Stimulated activated CD8-positive, alpha-beta memory T cell treated with anti-CD3 and anti-CD28 coated beads, Interleukin-7, amount 100 ng/mL, for 1 hour (primary cell): ENCODE measurements at regions not wholly inside any gene's neighbourhood (a gene's known extent, or its start where the extent isn't known, plus 50 kb on each side); places are given as distances from the start of the nearest gene placed in this dataset.
"Not testable (repeated sequence)": the region's sequence is repeated elsewhere in the genome, so short reads cannot be mapped to it uniquely, and the experiment has no call there.

ENCODE experiments used
- DNase-seq, 2 donors: peaks; one replicate each; pipeline ENCODE4 v3.0.0-alpha.2; 2020; ENCODE audit warnings: low read depth in 2 of 2

DNA sequence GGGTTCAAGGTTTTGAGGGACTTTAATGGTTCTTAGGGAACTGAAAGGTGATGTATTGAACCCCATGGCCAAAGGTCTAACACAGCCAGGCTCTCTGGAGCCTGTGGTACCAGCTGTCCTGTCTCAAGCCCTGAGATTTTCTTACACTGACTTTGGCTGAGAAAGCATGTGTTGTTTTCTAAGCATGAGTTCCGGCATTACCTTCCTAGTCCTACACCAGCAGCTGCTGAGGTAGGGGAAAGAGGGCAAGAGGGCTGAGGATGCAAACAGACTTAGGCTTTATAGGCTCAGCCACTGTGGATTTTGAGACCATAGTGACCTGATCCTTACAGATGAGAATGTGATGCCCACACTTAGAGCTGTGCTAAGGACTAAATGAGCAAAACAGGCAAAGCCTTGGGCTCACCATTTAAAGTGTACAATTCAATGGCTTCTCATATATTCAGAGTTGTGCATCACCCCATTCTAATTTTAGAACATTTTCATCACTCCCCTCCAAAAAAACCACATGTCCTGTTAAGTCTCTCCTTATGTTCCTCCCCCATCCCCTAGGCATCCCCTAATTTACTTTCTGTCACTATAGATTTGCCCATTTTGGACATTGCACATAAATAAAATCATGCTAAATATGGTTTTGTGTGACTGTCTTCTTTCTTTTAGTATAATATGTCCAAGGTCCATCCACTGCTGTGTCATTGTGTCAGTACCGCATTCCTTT, 99.7 kb upstream of the OTOS start:
- no peak for DNase-seq

DNA sequence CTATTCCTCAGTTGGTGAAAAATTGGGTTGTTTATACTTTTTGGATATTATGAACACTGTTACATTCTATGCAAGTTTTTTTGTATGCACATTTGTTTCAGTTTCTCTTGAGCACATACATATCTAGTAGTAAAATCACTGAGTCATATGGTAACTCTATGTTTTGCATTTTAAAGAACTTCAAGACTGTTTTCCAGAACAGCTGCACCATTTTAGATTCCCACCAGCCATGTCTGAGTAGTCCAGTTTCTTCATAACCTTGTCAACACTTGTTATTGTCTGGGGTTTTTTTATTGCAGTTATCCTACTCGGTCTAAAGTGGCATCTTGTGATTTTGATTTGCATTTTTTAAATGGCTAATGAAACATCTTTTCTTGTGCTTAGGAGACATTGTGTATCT, 100.3 kb upstream of the OTOS start:
- DNase-seq: no peak

DNA sequence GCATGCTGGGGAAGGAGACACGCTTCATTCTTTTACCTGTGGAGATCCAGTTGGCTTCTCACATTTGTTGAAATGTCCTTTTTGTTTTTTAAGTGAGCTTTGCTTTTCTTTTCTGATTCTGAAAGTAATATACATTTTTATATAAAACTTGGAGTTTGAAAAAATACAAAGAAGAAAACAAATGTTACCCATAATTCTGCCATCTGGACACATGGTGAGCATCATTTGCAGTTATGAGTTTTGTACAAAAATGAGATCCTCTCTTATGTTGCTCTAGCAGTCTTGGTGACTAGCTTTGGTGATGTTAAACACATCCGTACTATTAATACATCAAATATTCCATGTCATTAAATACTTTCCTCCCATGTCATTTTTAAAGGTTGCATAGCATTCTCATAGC, 101.1 kb upstream of the OTOS start:
- no peak for DNase-seq

DNA sequence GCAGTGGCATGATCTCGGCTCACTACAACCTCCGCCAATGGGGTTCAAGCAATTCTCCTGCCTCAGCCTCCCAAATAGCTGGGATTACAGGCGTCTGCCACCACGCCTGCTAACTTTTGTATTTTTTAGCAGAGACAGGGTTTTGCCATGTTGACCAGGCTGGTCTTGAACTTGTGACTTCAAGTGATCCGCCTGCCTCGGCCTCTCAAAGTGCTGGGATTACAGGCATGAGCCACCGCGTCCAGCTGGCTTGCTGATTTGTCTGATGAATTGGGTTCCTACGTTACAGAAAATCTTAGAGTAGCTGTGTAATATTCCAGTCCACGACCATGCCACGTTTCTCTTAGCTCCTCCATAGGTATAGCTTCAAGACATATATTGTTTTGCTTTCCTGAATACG, 102.6 kb upstream of the OTOS start:
- DNase-seq: not testable (repeated sequence)

DNA sequence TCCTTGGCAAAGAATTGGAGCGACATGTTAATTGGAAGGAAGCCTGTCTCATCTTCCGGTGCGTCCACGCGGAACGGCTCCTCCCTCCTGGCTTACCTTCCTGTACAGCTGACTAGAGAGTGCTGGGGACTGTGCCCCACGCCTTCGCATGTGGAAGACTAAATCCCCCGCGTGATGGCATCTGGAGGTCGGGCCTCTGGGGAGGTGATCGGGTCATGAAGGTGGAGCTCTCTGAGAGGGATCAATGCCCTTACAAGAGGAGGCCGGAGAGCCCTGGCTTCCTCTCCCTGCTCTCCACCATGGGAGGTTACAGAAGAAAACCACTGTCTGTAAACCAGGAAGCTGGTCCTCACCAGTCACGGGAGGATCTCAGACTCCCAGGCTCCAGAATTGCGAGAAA, 104.1 kb upstream of the OTOS start:
- DNase-seq: no peak

DNA sequence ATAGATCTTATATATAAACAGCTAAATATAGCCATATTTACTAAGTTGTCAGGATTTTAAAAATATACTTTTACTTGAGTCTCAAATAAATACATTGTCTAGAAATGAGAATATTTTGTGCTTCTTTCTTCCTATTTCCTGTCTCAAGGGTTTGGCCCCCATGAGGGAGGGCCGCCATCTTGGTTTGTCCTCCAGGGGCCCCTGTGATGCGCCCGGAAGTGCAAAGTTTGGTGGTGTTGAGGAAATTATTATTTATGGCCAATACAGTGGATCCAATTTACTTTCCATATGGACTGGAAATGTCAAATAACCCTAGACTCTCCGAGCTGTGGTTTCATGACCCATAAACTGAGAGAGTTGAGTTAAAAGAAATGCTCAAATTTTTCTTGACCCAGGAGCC, 104.7 kb upstream of the OTOS start:
- no peak for DNase-seq

DNA sequence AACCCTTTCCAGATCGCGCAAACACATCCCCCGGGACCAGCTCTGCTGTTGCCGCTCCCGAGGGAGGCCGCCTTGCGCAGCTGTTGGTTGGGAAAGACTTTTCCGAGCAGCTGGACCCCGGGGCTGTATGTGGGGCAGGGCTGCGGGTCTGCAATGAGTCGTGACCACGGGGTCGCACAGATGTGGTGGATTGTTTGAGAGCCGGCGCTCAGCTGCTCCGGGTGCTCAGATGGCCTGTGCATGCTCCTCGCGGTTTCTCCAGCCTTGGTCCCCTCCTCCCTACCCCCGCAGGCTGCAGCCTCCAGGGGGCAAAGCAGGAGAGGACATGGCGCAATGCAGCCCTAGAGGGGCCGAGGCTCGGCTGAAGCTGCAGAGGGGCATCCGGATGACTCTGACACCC, 105.2 kb upstream of the OTOS start:
- no peak for DNase-seq

DNA sequence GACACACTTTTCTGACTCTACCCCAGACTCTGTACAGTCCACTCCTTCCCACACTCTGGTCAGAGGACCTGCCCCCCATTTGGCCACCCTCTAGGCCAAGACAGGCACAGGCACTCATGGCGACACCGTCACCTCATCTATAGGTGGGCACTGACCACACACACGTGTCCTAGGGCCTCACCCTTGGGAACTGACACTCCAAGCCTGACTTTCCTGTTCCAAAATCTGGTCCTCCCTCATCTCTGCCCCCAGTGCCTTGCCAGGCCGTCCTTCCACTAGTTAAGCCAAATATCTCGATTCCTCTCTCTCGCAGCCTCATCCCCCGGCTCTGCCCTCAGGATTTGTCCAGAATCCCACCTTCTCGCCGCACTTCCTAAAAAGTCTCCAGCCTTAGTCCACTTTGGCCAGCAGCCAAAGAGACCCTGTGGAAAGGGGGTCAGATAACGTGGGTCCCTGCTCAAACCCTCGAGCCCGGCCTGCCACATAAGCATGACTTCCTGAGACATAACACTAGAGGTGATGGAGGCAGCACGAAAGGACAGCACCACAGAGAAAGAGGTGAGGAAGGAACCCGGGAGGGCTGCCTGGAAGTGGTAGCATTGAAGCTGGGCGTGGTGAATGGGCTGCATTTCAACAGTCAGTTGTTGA, 105.8 kb upstream of the OTOS start:
- no peak for DNase-seq

DNA sequence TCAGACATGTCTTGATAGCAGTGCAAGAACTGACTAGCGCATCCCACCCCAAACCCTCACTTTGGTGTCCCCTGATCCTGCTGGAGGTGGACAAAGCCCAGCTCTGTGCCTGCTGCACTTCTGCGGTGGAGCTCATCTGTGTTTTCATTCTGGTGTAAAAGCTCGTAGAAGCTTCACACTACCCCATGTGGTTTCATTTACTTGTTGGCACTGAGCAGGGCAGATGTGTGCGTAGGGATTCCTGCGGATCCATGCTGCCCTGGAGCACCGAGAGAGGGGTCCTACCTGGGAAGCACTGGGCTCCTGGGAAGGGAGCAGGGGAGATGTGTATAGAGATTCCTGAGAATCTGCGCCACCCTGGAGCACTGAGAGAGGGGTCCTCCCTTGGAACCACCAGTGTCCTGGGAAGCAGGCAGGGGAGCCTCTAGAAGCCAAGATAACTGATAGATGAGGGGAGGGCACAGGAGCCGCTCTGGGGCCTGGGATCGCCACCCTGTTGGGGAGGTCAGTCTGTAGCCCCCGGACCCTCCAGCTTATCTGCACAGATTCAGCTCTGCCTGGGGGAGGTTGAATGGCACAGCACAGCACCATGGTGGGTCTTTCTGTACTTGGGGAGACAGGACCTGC, 106.9 kb upstream of the OTOS start:
- DNase-seq: no peak

DNA sequence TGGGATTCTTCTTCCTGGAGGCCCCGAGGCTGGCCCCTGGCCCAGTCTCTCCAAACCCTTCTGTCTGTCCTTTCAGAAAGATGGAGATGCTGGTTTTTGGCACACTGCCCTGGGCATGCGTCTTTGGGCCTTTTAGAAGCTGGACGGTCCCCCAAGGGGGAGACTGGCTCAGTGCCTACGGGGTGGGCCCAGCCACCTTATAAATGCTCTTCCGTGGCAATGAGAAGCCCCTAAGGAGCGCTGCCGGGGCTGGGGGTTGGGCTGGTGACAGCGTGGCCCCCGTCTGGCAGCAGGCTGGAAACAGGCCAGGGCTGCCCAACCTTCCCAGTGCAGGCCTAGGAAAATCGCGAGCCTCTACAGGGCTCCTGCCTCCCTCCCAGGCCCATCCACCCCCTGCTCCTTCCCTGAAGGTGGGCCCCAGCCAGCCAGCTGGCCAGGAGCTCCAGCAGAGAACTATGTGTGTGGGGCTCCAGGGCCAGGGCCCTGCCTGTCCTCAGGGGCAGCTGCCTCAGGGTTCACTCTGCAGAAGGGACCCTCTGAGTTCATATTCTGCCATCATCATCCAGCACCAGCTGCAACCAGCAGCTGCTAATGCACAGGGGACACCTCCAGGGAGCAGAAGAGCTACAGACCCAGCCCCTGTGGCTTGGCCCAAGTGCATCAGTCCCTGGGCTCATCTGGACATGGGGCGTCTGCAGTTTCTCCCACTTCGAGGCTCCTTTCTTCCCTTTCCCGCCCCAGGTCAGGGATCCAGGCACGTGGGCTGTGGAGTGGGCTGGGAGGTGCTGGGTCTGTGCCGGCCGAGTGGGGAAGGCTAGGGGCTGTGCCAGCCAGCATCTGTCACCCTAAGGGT, 107.6 kb upstream of the OTOS start:
- DNase-seq: no peak

DNA sequence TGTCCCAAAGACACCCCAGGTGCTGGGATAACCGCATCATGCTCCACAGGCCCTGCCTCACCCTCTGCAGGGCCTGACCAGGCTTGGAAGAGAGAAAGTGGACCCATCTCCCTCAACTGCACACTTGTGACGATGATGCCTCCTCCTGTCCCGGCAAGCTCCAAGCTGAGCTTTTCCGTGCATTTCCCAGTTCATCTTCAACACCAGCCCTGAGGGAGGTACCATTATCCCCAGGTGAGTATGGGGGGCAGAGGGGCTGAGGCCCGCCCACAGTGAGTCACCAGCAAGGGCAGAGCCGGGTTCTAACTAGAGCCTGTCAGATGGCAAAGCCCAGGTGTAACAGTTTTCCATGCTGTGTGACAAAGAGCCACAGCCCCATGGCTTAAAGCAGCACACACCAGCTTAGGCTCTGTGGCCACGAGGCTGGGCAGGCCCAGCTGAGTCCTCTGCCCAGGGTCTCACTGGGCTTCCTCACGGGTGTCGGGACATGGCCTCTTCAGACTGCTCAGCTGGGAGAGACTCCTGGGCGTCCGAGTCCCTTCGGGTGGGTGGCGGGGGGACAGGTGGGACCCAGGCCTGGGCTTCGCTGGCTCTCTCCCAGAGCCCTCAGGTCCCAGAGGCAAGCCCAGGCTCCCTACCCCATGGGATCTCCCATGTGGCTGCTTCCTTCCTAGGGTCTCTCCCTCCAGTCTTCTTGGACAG, 108.4 kb upstream of the OTOS start:
- DNase-seq: no peak

DNA sequence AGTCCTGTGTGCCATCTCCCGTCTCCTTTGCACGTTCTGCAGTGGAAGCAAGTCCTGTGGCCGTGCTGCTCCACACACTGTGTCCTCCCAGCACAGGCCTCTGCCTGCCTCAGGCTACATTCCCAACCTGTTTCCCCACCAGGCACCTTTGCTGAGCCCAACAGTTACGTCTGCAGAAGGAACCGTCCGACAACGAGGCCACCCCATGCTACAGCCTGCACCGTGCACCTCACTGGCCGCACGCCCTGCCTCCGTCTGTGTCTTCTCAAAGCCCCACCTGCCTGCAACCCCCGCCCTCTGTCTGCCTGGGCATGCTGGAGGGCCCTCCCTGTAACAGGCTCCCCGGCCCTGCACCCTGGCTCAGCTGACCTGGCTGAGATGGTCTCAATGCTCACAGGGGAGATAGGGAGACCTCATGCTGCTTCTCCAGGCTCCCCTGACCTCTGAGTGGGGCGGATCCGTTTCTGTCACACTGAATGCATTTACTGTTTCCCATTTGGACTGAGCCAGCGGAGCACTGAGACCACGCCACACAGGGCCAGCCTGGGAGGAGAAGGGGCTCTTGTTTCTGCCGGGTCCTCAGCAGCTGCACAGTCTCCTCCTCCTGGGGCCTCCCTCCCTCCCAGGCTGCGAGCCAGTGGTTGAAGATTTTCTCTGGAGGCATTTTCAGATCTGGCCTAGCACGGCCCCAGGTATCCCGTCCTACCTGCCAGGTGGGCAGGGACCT, 109.1 kb upstream of the OTOS start:
- no peak for DNase-seq

DNA sequence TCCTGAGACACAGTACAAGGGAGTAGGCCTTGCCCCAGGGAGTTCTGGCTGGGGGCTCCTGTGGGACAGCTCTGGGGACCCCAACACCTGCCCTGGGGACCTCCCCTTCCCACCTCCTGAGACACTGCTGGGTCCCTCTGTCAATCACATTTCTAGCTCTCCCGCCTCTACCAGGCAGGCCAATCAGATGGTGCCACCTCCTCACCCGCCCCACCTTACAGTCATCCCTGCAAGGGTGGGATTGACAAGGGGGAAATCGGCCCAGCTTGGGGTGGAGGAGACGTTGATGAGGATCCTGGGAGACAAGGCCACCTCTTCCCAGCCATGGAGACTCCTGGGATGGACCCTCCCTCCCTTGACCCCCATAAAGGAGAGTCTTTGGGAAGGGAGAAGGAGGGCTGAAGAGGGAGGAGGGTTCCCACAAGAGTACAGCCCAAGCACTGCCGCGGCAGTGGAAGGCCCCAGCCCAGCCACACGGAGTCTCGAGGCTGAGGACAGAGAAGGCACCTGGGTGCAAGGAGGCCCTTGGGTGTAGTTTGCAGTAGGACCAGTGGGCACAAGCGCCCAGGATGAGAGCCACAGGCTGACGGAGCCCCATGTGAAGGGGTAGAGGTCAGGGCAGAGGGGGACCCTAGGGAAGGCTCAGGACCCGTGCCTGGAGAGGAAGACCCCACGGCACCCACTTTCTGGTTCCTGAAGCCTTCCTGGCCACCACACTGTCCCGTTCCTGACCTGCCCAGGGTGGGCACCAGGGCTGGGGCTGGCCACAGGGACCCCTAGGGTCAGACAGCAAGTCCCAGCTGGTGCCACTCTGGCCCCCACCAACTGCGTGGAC, 109.9 kb upstream of the OTOS start:
- DNase-seq: no peak

DNA sequence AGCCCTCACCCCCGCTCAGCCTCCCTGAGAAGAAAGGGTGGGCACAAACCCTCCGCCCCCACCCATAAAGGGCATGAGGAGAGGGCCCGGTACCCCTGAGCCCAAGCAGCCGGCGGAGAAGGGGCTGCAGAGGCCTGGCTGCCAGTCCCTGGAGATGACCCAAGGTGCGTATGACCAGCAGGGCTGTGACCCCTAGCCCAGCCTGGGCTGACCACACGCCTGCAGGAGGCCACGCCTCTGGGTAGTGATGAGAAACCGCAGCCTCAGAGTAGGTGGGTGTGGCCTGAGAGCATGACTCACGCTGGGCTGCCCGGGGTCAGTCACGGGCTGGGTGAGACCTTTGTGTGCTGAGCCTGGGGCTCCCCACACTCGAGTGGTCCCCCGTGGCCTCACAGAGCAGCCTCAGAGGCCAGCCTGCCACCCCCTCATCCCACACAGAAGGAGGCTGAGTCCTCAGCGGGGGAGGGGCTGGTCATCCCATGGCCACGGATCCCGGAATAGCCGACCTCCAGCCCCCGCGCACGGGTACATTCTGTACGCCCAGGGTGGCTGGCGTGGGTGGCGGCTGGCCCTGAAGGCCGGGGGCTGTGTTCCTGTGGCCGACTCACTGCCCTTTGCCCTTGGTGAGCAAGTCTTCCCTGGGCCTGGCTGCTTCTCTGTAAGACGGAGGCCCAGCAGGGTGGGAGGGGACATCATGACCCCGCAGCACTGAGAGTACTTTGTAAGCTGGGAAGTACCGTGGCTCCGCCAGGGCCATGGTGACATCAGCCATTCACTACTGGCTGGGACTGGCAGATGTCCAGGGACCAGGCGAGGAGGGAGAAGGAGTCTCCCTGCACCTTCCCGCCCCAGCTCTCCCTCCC, 110.8 kb upstream of the OTOS start:
- DNase-seq: no peak

DNA sequence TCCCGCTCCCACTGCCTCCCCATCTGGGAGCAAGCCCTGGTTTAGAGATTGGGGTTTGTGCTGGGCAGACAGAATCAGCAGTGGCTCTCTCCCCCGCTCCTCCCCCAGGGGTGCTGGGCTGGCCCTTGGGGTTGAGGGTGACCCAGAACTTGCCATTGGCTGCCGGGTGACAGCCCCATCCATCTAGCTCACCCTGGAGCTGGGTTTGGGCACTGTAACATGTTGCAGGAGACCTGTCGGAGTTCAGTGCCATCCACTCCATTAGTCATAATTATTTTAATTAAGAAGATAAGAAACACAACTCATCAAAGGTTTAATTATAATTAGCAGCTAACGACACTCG, 111.4 kb upstream of the OTOS start:
- no peak for DNase-seq

DNA sequence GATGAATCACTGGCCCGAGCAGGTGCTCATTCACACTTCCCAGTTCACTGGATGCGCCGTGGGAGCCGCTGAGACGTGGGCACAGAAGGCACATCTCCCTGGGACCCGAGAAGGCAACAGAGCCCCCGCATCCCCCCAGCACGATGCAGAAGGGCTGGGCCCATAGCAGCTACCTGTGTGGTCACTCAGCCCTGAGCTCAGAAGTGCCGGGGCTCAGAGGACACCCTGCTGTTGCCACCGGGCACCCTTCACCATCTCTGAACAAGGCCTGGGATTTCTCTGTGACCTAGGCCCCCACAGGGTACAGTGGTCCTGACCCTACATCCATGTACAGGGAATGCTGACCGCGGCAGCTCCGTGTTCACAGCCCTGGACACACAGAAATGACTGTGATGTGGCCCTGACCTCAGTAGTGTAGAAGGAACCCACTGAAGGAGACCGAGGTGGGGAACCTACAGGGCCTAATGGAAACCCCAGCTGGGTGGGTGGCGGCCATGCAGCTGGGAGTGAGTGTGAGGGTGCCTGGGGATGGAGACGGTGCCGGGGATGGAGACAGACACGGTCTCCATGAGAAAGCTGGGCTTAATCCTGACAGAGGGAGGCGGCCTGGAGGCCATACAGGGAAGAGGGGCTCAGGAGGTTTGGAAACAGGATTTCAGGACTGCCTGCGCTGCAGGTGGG, 111.9 kb upstream of the OTOS start:
- no peak for DNase-seq

DNA sequence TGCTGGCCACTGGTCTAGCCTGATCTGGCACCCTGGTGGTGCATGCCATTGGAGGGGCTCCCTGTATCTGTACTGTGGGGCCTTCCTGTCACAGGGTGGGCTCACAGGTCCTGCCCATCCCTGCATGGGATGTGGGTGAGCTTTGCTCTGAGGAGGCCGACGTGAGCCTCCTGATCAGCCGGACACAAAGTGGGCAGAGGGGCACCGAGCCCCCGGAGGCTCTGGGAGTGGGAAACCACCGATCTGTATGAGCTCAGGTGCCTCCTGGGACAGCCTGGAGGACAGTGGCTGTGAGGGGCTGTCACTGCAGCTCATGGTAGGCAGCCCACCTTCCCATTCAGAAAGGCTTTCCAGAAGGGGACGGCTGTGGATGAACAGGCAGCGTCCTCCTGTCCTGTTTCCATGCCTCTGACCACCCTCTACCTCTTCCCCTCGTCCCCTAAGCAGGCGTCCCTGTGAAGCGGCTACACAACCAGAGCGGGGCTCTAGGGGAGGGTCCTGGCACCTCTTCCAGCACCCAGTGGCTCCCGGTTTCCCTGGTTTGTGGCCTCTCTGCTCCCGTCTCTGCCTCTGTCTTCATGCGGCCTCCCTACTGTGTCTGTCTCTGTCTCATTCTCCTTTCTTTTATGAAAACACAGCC, 112.5 kb upstream of the OTOS start:
- no peak for DNase-seq

DNA sequence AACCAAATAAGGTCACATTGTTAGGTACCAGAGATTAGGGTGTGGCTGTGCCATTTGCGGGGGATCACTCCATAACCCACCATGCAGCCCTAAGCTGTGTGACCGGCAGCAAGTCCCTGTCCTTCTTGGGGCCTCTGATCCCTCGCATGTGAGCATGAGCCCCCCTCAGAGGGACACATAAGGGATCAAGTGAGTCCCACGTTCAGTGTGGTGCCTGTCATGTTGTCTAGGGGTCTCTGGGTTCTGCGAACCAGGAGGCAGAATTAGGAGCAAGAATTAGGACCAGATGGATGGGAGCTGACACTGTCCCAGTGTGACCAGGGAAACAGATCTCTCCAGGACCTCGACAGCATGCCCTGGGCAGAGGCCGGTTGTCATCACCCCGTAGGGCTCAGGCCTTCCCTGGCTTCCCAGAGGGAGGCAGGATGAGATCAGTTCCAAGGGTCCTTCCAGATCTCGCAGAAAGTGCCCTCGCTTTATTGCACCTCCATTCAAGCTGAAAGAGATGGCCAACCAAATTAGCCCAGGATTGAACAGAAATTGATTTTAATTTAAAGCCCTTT, 113.2 kb upstream of the OTOS start:
- no peak for DNase-seq
